ENCODE measurements at regions not wholly inside any gene's neighbourhood (a gene's known extent, or its start where the extent isn't known, plus 50 kb on each side); places are given as distances from the start of the nearest gene placed in this dataset.

- no peak for DNase-seq (ENCODE audit: extremely low spot score)
- ChIA-PET POLR2A (no interaction called here), CTCF (interaction anchor here (1.0 to 1.8 kb wide), 4 partner anchors 11 to 35 kb away, joined by 3 to 7 read pairs (median 3); no protein-coding TSS in a partner anchor)
- TF ChIP-seq CTCF (IDR thresholded peaks at IDR 0.05; ENCODE audit: control extremely low read depth, extremely low read depth, low read depth, missing control alignments), result no peak
Observed at GRCh38 chr13:102974317-102975087, 91.7 kb downstream of the SLC10A2 start.

DNA sequence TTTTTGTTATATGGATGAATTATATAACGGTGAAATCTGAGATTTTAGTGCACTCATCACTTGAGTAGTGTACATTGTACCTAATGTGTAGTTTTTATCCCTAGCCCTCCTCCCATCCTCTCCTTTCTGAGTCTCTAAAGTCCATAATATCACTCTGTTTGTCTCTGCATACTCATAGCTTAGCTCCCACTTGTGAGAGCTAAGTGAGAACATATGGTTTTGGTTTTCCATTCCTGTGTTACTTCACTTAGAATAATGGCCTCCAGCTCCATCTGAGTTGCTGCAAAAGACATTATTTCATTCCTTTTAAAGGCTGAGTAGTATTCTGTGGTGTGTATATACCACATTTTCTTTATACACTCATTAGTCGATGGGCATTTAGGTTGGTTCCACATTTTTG is 94.0 kb downstream of the SLC10A2 start:
- no peak for TF ChIP-seq CTCF (IDR thresholded peaks at IDR 0.05; ENCODE audit: control extremely low read depth, extremely low read depth, low read depth, missing control alignments)
- CTCF ChIA-PET, result interaction anchor here (0.8 to 2.1 kb wide), 8 partner anchors 9 to 168 kb away, joined by 3 to 7 read pairs (median 3); no protein-coding TSS in a partner anchor
- POLR2A ChIA-PET, result no interaction called here
- no peak for DNase-seq (ENCODE audit: extremely low spot score)

GRCh38 chr13:102970542-102970941 is 95.7 kb downstream of the SLC10A2 start:
- DNase-seq (ENCODE audit: extremely low spot score), result peak; percentile 58
- CTCF ChIA-PET, result interaction anchor here (0.6 to 2.1 kb wide), 6 partner anchors 7 to 170 kb away, joined by 3 to 7 read pairs (median 3); no protein-coding TSS in a partner anchor

GRCh38 chr13:102968572-102969228 is 97.5 kb downstream of the SLC10A2 start:
- ChIA-PET CTCF (interaction anchor here (0.9 kb wide), 1 partner anchor 12 kb away, joined by 3 read pairs; no protein-coding TSS in a partner anchor), POLR2A (no interaction called here)
- TF ChIP-seq CTCF (IDR thresholded peaks at IDR 0.05; ENCODE audit: control extremely low read depth, extremely low read depth, low read depth, missing control alignments), result no peak
- no peak for DNase-seq (ENCODE audit: extremely low spot score)

More at GRCh38 chr13:102970542-102970941, 95.7 kb downstream of the SLC10A2 start:
- POLR2A ChIA-PET, result no interaction called here
- TF ChIP-seq CTCF (IDR thresholded peaks at IDR 0.05; ENCODE audit: control extremely low read depth, extremely low read depth, low read depth, missing control alignments), result no peak

- POLR2A ChIA-PET, result no interaction called here
- CTCF ChIA-PET, result no interaction called here
- TF ChIP-seq CTCF (IDR thresholded peaks at IDR 0.05; ENCODE audit: control extremely low read depth, extremely low read depth, low read depth, missing control alignments), result no peak
Observed at GRCh38 chr13:102965802-102966201, 100.4 kb downstream of the SLC10A2 start.

GRCh38 chr13:102962430-102962829 is 103.8 kb downstream of the SLC10A2 start:
- DNase-seq (ENCODE audit: extremely low spot score), result no peak

More at GRCh38 chr13:102965802-102966201, 100.4 kb downstream of the SLC10A2 start:
- DNase-seq (ENCODE audit: extremely low spot score), result no peak

More at GRCh38 chr13:102962430-102962829, 103.8 kb downstream of the SLC10A2 start:
- ChIA-PET POLR2A (no interaction called here), CTCF (interaction anchor here (0.8 to 2.2 kb wide), 3 partner anchors 13 to 46 kb away, joined by 3 to 7 read pairs (median 3); no protein-coding TSS in a partner anchor)
- no peak for TF ChIP-seq CTCF (IDR thresholded peaks at IDR 0.05; ENCODE audit: control extremely low read depth, extremely low read depth, low read depth, missing control alignments)
